B cell (primary cell): ENCODE measurements at regions not wholly inside any gene's neighbourhood (a gene's known extent, or its start where the extent isn't known, plus 50 kb on each side); places are given as distances from the start of the nearest gene placed in this dataset.

Experiments used
- ATAC-seq: fragments of 200-7000 bp; cut with Tn5 transposase; one replicate; pipeline ENCODE4 v1.10.0; 2021; ENCODE audit warnings: low read depth, mild to moderate bottlenecking, moderate number of reproducible peaks, moderate library complexity
- CTCF ChIA-PET: fragments of 350-600 bp; sonication (Branson Sonifier 250); formaldehyde crosslinking; loops from one replicate; lab custom pipeline; 2021; ENCODE audit warnings: antibody characterized with exemption, inconsistent platforms; lab: Charles Lee
- POLR2A ChIA-PET: fragments of 350-600 bp; sonication (Branson Sonifier 250); formaldehyde crosslinking; loops from one replicate; lab custom pipeline; 2021; ENCODE audit warnings: antibody characterized with exemption; lab: Charles Lee
- DNase-seq: peaks from one replicate; pipeline ENCODE4 v3.0.0; 2013
- H2AFZ ChIP-seq: 2 replicates; pipeline ENCODE4 v1.6.1; 2012; ENCODE audit warnings: mild to moderate bottlenecking, low read depth, low read length; ENCODE audit not compliant: insufficient read depth, poor library complexity, severe bottlenecking
- H3K27ac ChIP-seq, 2 donors: 1 replicate in 1 of 2; 2 replicates in 1 of 2; pipeline ENCODE4 v1.5.1; 2012 to 2013; ENCODE audit warnings: low read length in 2 of 2, mild to moderate bottlenecking in 2 of 2, moderate library complexity in 1 of 2
- H3K27me3 ChIP-seq, 4 experiments: fragments of 200-600 bp in 1 of 4; sonication (generic) in 1 of 4; replicated peaks in 1 of 4; 1 replicate in 2 of 4; 2 replicates in 2 of 4; pipeline versions ENCODE4 v1.6.1 to v1.7.0; 2013 to 2016; ENCODE audit warnings: low read length in 3 of 4, mild to moderate bottlenecking in 2 of 4, mixed read lengths in 1 of 4, moderate library complexity in 1 of 4; ENCODE audit not compliant: insufficient read depth in 4 of 4, control insufficient read depth in 3 of 4; ENCODE audit errors: control extremely low read depth in 1 of 4
- H3K36me3 ChIP-seq, 2 experiments: replicated peaks in 1 of 2; 1 replicate in 1 of 2; 2 replicates in 1 of 2; pipeline versions ENCODE4 v1.6.1 to v1.7.1; 2013; ENCODE audit warnings: low read length in 1 of 2; ENCODE audit not compliant: insufficient read depth in 2 of 2, control insufficient read depth in 1 of 2; ENCODE audit errors: control extremely low read depth in 1 of 2, extremely low read depth in 1 of 2
- H3K4me1 ChIP-seq, 2 donors: fragments of 200-600 bp in 1 of 2; sonication (generic) in 1 of 2; 1 replicate in 1 of 2; 2 replicates in 1 of 2; pipeline versions ENCODE4 v1.5.1 to v1.6.1; 2013 to 2017; ENCODE audit warnings: low read length in 2 of 2; ENCODE audit not compliant: control insufficient read depth in 2 of 2, insufficient read depth in 2 of 2
- H3K4me2 ChIP-seq: replicated peaks from 2 replicates; pipeline ENCODE3; 2012; ENCODE audit warnings: mild to moderate bottlenecking, low read depth, low read length; ENCODE audit not compliant: poor library complexity, severe bottlenecking
- H3K4me3 ChIP-seq, 5 experiments: fragments of 200-600 bp in 1 of 5; sonication (generic) in 1 of 5; 1 replicate in 3 of 5; 2 replicates in 2 of 5; pipeline versions ENCODE4 v1.5.1 to v1.7.0; 2011 to 2016; ENCODE audit warnings: low read length in 4 of 5, mild to moderate bottlenecking in 4 of 5, low read depth in 2 of 5, control low read depth in 1 of 5, moderate library complexity in 1 of 5; ENCODE audit not compliant: insufficient read depth in 1 of 5; ENCODE audit errors: control extremely low read depth in 1 of 5, extremely low read depth in 1 of 5
- H3K79me2 ChIP-seq: fragments of 200-600 bp; sonication (generic); one replicate; pipeline ENCODE4 v1.6.0; 2016; ENCODE audit warnings: low read length; ENCODE audit not compliant: control insufficient read depth, insufficient read depth
- H3K9ac ChIP-seq: fragments of 200-600 bp; sonication (generic); 2 replicates; pipeline ENCODE4 v1.6.1; 2017; ENCODE audit warnings: mild to moderate bottlenecking, low read length, moderate library complexity
- H3K9me3 ChIP-seq, 3 donors: one replicate each; pipeline versions ENCODE4 v1.6.1 to v1.7.1; 2013; ENCODE audit warnings: low read length in 2 of 3; ENCODE audit not compliant: control insufficient read depth in 2 of 3, insufficient read depth in 1 of 3; ENCODE audit errors: control extremely low read depth in 1 of 3
- H4K20me1 ChIP-seq: 2 replicates; pipeline ENCODE4 v1.6.0; 2012; ENCODE audit warnings: mild to moderate bottlenecking, low read length; ENCODE audit not compliant: insufficient read depth, control insufficient read depth, poor library complexity, severe bottlenecking
- H3K27ac Mint-ChIP-seq: one replicate; pipeline ENCODE4 v1.8.0; 2021; ENCODE audit warnings: mixed read lengths
- H3K27me3 Mint-ChIP-seq: one replicate; pipeline ENCODE4 v1.8.0; 2021; ENCODE audit warnings: mixed read lengths
- H3K4me1 Mint-ChIP-seq: one replicate; pipeline ENCODE4 v1.8.0; 2021; ENCODE audit warnings: mixed read lengths
- H3K4me3 Mint-ChIP-seq: one replicate; pipeline ENCODE4 v1.8.0; 2021; ENCODE audit warnings: mixed read lengths
- H3K9me3 Mint-ChIP-seq: one replicate; pipeline ENCODE4 v1.8.0; 2022; ENCODE audit warnings: mixed read lengths; ENCODE audit not compliant: insufficient read depth
- CTCF ChIP-seq: fragments of 200-600 bp; IDR thresholded peaks from one replicate; pipeline ENCODE4 v1.8.0; 2022; ENCODE audit warnings: antibody characterized with exemption, mild to moderate bottlenecking
- EZH2 ChIP-seq: IDR thresholded peaks from 2 replicates; pipeline ENCODE4 v1.6.1; 2012; ENCODE audit warnings: borderline replicate concordance, low read depth, mild to moderate bottlenecking, moderate library complexity, low read length; ENCODE audit not compliant: insufficient read depth, poor library complexity, severe bottlenecking
- WGBS: methylation state at CpG from one replicate; pipeline ENCODE4 v1.1.5; 2013; ENCODE audit warnings: missing lambda C conversion rate; ENCODE audit not compliant: insufficient coverage; 5-methylcytosine and 5-hydroxymethylcytosine counted together
- intact Hi-C: fragments of 100-400 bp; cut with micrococcal nuclease; formaldehyde crosslinking; loops from one replicate; pipeline ENCODE4 v1.10.0; 2022

- ATAC-seq = no peak
- no peak overlapping the region for H3K4me2 ChIP-seq
- no peak overlapping the region for H3K27ac Mint-ChIP-seq
- no peaks in the 10 kb centered on the region for H3K36me3 ChIP-seq
- no peak overlapping the region for H3K4me3 Mint-ChIP-seq
- ChIA-PET CTCF (no interaction called here), POLR2A (no interaction called here)
- no peaks in the 10 kb centered on the region for H3K4me1 Mint-ChIP-seq
- no peaks in the 10 kb centered on the region for H3K27me3 Mint-ChIP-seq
- H3K4me3 ChIP-seq = no peak overlapping the region
- no peaks in the 10 kb centered on the region for H3K27me3 ChIP-seq
- H3K4me1 ChIP-seq = no peaks in the 10 kb centered on the region
- H3K9me3 Mint-ChIP-seq = peaks cover 6% of the 10 kb centered on the region
- 70% methylated on average over 5 of the region's 5 CpGs for WGBS
- H3K9me3 ChIP-seq = peaks cover 0 to 28% (median 0%) of the 10 kb centered on the region in 3 donors
- H2AFZ ChIP-seq = no peak overlapping the region
- H3K9ac ChIP-seq = no peak overlapping the region
- DNase-seq = no peak
- no peaks in the 10 kb centered on the region for H3K79me2 ChIP-seq
- TF ChIP-seq CTCF (no peak), EZH2 (no peak)
- intact Hi-C loops = no loop called here
- no peak overlapping the region for H3K27ac ChIP-seq
- H4K20me1 ChIP-seq = no peaks in the 10 kb centered on the region
Observed at GRCh38 chr13:19069684-19070397, 111.8 kb downstream of the TUBA3C start.

GRCh38 chr13:19068691-19069090, 112.9 kb downstream of the TUBA3C start:
- Histone ChIP-seq H3K79me2 (no peaks in the 10 kb centered on the region), H2AFZ (no peak overlapping the region), H3K9me3 (peaks cover 1 to 32% (median 4%) of the 10 kb centered on the region in 3 donors), H3K27ac (no peak overlapping the region), H3K36me3 (no peaks in the 10 kb centered on the region), H3K4me1 (no peaks in the 10 kb centered on the region), H4K20me1 (no peaks in the 10 kb centered on the region), H3K4me2 (no peak overlapping the region), H3K27me3 (no peaks in the 10 kb centered on the region), H3K4me3 (no peak overlapping the region), H3K9ac (no peak overlapping the region)
- Mint-ChIP-seq H3K4me3 (no peak overlapping the region), H3K27me3 (no peaks in the 10 kb centered on the region), H3K9me3 (peaks cover 8% of the 10 kb centered on the region), H3K4me1 (no peaks in the 10 kb centered on the region), H3K27ac (no peak overlapping the region)
- ATAC-seq (no peak), DNase-seq (no peak)
- CTCF ChIA-PET = no interaction called here
- no peak for TF ChIP-seq EZH2
- WGBS = no CpG with 5 or more reads among the region's 2 CpGs
- intact Hi-C loops = no loop called here
- POLR2A ChIA-PET = no interaction called here
